ENCODE measurements at regions not wholly inside any gene's neighbourhood (a gene's known extent, or its start where the extent isn't known, plus 50 kb on each side); places are given as distances from the start of the nearest gene placed in this dataset.

- DNase-seq (ENCODE audit: low spot score) (peak; percentile 51), ATAC-seq (peak; percentile 98), FAIRE-seq (no peak)
- Histone ChIP-seq H3K4me3 (replicated peaks in 1 of 3; ENCODE audit: insufficient read depth in 1 of 3, low read depth in 2 of 3, low read length in 3 of 3) (peak overlapping the region in 2 of 3 experiments; percentile 14 to 30; a peak in 3 of 6 replicates), H3K4me2 (ENCODE audit: low read depth, low read length) (peak overlapping the region; percentile 70), H4K20me1 (ENCODE audit: insufficient read depth, low read length) (no peaks in the 10 kb centered on the region), H2AFZ (ENCODE audit: low read length) (no peak overlapping the region), H3K9me3 (ENCODE audit: low read length) (no peaks in the 10 kb centered on the region; the same call in 1 of the 2 replicates), H3K79me2 (ENCODE audit: insufficient read depth, low read length) (no peaks in the 10 kb centered on the region), H3K9ac (ENCODE audit: insufficient read depth, low read depth, low read length) (peak overlapping the region; percentile 20; the same call in 1 of the 2 replicates), H3K36me3 (replicated peaks in 1 of 2; ENCODE audit: control insufficient read depth in 1 of 2, insufficient read depth in 2 of 2, low read length in 2 of 2) (no peaks in the 10 kb centered on the region), H3K27me3 (ENCODE audit: control insufficient read depth in 1 of 2, insufficient read depth in 2 of 2, low read length in 2 of 2) (no peaks in the 10 kb centered on the region), H3K4me1 (ENCODE audit: insufficient read depth, low read length) (peaks cover 33% of the 10 kb centered on the region), H3K27ac (ENCODE audit: extremely low read length, insufficient read depth, low read length) (peak overlapping the region; percentile 48)
- intact Hi-C loops (cut with micrococcal nuclease; ENCODE audit: unreplicated experiment): no loop called here
- BruUV-seq (replicated peaks): no TSS peak
- ChIA-PET CTCF (ENCODE audit: low intra/inter-chr PET ratio, low total read pairs) (no interaction called here), POLR2A (interaction anchor here (0.6 to 1.6 kb wide), 8 partner anchors 8 to 225 kb away, joined by 3 to 14 read pairs (median 4); no protein-coding TSS in a partner anchor)
- 16% methylated on average over 7 of the region's 7 CpGs for WGBS (ENCODE audit: low lambda C conversion rate)
- in situ Hi-C loops (cut with HindIII; ENCODE audit: extremely low pct_ligation_motif_present, low pct_unique_long_range_greater_than_20kb): no loop called here
- TF ChIP-seq ZNF766 (CRISPR knock-in tag; IDR thresholded peaks at IDR 0.05; ENCODE audit: borderline replicate concordance) (no peak), ZNF713 (CRISPR knock-in tag; IDR thresholded peaks at IDR 0.05) (no peak), ASH2L (IDR thresholded peaks at IDR 0.05; ENCODE audit: insufficient read length, low read depth, low read length) (no peak), TERF1 (CRISPR knock-in tag; IDR thresholded peaks at IDR 0.05) (no peak), THAP11 (CRISPR knock-in tag; IDR thresholded peaks at IDR 0.05) (0 out of 2 replicates have a peak, but pooled peaks have one; percentile 27), DMTF1 (CRISPR knock-in tag; IDR thresholded peaks at IDR 0.05) (no peak), SP4 (CRISPR knock-in tag; IDR thresholded peaks at IDR 0.05) (no peak), PATZ1 (CRISPR knock-in tag; IDR thresholded peaks at IDR 0.05) (no peak), LRRFIP1 (CRISPR knock-in tag; conservative IDR thresholded peaks at IDR 0.05) (no peak), HBP1 (CRISPR knock-in tag; IDR thresholded peaks at IDR 0.05; ENCODE audit: low read depth) (no peak), TBX3 (IDR thresholded peaks at IDR 0.05; ENCODE audit: borderline replicate concordance) (no peak), ZNF572 (CRISPR knock-in tag; IDR thresholded peaks at IDR 0.05) (no peak), ZSCAN31 (CRISPR knock-in tag; IDR thresholded peaks at IDR 0.05; ENCODE audit: low read depth) (0 out of 2 replicates have a peak, but pooled peaks have one; percentile 49), NR2F2 (IDR thresholded peaks at IDR 0.05; ENCODE audit: borderline replicate concordance, low read depth) (0 out of 2 replicates have a peak, but pooled peaks have one; percentile 20)
Observed at GRCh38 chr4:38449506-38450174, 214.4 kb upstream of the KLF3 start.
